ENCODE measurements at regions not wholly inside any gene's neighbourhood (a gene's known extent, or its start where the extent isn't known, plus 50 kb on each side); places are given as distances from the start of the nearest gene placed in this dataset.

- TF ChIP-seq, protein P1, sequence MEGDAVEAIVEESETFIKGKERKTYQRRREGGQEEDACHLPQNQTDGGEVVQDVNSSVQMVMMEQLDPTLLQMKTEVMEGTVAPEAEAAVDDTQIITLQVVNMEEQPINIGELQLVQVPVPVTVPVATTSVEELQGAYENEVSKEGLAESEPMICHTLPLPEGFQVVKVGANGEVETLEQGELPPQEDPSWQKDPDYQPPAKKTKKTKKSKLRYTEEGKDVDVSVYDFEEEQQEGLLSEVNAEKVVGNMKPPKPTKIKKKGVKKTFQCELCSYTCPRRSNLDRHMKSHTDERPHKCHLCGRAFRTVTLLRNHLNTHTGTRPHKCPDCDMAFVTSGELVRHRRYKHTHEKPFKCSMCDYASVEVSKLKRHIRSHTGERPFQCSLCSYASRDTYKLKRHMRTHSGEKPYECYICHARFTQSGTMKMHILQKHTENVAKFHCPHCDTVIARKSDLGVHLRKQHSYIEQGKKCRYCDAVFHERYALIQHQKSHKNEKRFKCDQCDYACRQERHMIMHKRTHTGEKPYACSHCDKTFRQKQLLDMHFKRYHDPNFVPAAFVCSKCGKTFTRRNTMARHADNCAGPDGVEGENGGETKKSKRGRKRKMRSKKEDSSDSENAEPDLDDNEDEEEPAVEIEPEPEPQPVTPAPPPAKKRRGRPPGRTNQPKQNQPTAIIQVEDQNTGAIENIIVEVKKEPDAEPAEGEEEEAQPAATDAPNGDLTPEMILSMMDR (conservative IDR thresholded peaks at IDR 0.05), result no peak
- no peak for TF ChIP-seq ZFX (IDR thresholded peaks at IDR 0.05)
These were observed 235.4 kb upstream of the DYNLRB2 start for GRCh38 chr16:80305410-80305809.

Measured in C4-2B (cell line).